Muscle of arm (tissue), 1 donor: ENCODE measurements at regions not wholly inside any gene's neighbourhood (a gene's known extent, or its start where the extent isn't known, plus 50 kb on each side); places are given as distances from the start of the nearest gene placed in this dataset.

ENCODE experiments used
- DNase-seq: peaks from one replicate; pipeline ENCODE4 v3.0.0-alpha.2; 2013

- DNase-seq: no peak
Measured at GRCh38 chr16:6499413-6499812, 833.2 kb upstream of the RBFOX1 start.

- DNase-seq: no peak
Measured at GRCh38 chr16:6498858-6499257, 833.8 kb upstream of the RBFOX1 start.

DNA sequence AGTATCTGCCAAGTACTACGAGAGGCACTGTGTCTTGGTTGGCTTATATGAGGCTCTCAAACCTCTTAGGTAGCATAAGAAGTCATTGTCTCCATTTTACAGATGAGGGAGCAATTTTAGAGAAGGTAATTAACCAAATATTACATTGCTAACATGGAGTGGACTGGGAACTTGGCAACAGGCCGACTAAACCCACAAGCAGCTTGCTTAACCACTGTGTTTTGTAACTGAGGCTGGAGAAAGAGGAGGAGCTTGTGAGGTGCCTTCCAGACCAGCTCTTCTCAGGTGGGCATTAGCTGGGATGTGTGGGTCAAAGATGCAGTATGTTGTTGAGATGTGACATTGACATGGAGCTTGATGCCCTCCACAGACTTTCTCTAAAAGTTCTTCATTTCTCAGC lies 835.6 kb upstream of the RBFOX1 start:
- DNase-seq: no peak

- DNase-seq: no peak
Measured at GRCh38 chr16:6495486-6496210, 837.0 kb upstream of the RBFOX1 start.

DNA sequence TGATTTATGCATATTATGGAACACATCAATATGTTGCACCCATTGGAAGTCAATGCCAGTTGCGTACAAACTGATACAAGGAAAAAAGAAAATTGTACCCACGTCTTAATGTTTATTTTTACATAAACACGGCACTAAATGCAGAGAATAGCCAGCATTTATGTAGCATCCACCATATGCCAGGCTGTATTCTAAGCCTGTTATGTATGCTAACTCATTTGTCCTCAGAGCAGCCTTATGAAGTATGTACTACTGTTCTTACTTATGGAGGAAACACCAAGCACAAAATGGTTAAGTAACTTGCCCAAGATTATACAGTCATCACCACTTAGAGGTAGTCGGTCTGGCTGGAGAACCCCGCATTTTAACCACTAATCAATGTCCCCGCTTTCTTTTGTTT lies 837.9 kb upstream of the RBFOX1 start:
- DNase-seq: no peak

DNA sequence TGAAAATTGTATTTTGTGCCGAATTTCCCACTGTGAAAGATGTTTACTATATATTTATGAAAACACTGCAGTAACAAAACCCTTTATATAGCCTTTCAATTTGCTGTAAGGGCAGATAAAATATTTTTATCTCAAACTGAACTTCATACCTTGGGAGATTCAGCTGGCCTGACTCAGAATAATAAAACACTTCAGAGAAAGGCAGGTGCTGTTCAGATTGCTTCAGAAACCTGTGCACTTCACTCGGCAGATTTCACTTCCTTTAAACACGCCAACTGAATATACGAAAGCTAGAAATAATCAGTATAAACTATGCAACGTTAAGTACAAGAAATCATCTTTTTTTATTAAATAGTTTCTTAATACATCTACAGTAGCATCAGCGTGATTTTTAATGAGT lies 839.1 kb upstream of the RBFOX1 start:
- no peak for DNase-seq

- DNase-seq: no peak
Measured at GRCh38 chr16:6492742-6493141, 839.9 kb upstream of the RBFOX1 start.

DNA sequence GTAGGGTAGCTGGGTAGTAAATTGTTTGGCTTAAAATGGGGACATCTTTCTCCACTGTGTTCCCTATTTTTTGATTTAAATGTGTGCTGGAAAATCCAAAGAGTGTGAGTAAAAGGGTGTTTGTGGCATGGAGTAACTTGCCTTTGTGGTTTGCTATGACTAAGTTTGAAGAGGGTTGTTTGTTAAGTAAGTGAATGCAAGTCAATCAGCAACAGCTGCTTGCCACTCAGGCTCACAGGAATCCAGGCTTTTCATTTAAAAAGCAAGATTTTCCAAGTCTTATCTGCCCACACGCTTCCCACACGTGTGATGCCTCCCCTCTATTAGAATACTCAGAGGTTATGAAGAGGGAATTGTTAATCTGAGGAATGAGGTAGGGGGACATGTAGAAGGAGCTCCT lies 847.7 kb upstream of the RBFOX1 start:
- no peak for DNase-seq

DNA sequence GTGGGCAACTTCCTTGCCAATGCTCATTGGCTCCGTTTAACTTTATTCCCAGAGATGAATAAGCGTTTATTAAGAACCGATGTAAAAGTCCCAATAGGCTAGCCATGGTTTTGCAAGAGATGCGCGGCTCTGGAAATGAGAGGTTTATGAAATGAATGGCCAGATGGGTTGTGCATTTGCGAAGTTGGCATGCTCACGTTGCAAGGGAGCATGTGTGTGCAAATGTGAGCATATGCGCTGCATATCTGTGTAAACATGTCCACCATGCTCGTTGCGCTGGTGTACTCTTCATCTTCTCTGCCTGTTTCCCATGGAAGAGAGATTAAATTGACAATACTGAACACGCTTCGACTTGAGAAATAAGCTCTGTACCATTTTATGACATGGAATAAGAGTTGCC lies 848.6 kb upstream of the RBFOX1 start:
- no peak for DNase-seq

DNA sequence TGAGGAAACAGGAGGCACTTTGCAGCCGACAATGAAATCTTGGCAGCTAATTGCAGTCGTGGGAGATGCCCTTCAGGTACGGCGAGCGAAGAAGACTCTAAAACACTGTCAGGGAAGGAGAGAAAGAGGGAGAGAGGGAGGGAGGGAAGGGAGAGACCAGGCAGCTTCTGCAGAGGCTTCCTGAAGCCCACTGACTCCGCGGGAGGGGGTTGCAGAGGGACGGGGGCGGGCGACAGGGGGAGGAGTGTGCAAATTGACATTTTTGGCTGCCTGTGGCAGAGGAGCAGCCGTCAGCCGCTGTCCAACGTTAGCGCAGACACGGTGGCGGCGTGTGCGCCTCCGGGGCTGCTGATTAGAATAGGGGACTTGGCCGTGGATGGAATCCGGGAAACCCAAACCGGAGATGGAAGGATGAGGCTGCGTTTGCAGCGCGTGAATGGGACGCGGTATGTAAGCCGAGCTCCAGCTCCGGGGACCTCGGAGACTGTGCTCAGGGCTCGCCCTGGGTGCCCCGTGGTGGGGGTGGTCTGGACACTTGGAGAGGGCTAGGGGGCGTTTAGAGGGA lies 849.1 kb upstream of the RBFOX1 start:
- DNase-seq: no peak

DNA sequence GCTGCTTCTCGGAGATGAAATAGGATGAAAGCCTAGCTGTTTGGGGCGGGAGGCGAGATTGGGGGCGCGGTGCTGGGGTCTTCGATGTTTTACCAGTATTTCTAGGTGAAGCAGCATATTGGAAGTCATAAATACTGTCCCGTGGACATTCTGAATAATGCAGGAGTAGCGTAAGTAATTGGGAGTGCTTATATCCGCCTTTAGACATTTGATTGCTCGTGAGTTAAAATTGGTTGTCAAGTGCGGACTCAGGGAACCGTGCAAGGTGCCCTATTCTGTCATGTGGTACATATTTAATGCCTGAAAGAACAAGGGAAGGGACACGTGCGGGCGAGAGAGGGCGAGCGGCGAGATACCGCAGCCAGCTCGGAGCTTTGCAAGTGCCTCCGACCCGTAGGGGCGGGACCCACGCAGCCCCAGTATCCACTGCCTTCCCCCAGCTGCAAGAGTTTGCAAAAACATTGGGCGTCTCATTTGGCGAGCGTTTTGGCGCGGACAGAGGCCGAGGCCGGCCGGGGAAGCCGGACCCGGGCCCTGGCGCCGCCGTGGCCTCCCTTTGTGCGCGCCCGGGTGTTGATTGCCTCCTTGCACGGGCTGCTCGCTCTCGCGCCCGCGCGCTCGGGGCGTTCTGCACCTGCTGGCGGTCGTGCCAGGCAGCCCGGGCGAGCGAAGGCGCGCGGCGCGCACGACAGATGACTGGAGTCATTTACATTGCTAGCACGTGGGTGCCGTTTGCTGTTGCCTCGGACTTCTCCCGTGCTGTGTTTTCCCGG lies 849.8 kb upstream of the RBFOX1 start:
- DNase-seq: no peak

DNA sequence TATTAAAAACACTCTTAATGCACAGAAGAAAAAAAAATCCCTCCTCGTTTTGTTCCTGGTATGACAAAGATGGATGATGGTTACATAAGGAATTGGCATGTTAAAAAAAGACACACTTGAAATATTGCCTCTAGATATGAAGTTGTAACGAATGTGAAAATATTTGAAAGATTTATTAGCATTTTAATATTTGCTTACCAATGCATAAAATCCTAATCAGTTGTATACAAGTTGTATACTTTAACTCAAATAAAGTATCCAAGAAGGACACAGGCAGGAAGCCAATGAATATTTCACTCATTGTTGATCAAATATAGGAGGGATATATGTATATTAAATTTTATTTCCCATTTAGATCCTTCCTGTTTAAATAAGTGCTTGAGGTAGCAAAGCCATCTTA lies 850.8 kb upstream of the RBFOX1 start:
- DNase-seq: no peak

- DNase-seq: no peak
Measured at GRCh38 chr16:6453742-6454141, 878.9 kb upstream of the RBFOX1 start.

GRCh38 chr16:6447021-6447790 lies 885.4 kb upstream of the RBFOX1 start:
- no peak for DNase-seq

DNA sequence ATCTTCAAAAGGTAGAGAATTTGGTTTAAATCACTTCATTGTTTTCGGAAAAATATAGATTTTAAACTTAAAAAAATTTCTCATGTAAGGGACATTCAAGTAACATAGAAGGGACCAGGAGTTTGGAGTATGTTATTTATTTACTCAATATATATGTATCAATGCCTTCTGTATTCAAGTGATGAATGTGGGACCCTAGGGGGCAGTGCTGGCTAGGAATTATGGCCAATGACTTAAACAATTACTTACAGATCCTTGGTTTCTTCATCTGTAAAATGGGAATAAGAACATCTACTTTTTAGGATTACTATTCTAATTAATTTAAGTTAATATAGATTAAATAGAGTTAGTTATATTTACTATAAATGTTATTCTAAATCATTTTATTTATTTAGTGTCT lies 886.3 kb upstream of the RBFOX1 start:
- DNase-seq: no peak

GRCh38 chr16:6439129-6439528 lies 893.5 kb upstream of the RBFOX1 start:
- no peak for DNase-seq

DNA sequence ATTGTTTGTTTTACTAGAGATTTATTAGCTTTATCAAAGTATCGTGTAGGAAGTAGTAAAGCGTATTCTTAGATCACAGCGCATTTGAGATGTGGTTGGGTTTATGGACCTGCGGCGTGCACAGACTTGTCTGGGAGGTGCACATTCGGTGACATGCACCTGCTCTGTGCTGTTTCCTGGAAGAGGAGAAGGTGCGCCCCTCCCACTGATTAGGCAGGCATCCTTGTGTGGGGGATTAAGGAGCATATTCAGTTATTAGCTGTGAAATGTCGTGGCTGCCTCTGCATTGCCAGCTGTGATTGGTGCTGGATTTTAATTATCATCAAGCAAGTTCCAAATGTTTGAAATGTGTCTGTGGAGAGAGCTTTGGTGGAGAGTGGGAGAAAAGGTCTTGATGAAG lies 903.8 kb upstream of the RBFOX1 start:
- DNase-seq: no peak

- DNase-seq: no peak
Measured at GRCh38 chr16:6427621-6428020, 905.0 kb upstream of the RBFOX1 start.

- DNase-seq: no peak
Measured at GRCh38 chr16:6407596-6407995, 925.0 kb upstream of the RBFOX1 start.

GRCh38 chr16:6406028-6406427 lies 926.6 kb upstream of the RBFOX1 start:
- no peak for DNase-seq

- no peak for DNase-seq
Measured at GRCh38 chr16:6382924-6383459, 949.7 kb upstream of the RBFOX1 start.

DNA sequence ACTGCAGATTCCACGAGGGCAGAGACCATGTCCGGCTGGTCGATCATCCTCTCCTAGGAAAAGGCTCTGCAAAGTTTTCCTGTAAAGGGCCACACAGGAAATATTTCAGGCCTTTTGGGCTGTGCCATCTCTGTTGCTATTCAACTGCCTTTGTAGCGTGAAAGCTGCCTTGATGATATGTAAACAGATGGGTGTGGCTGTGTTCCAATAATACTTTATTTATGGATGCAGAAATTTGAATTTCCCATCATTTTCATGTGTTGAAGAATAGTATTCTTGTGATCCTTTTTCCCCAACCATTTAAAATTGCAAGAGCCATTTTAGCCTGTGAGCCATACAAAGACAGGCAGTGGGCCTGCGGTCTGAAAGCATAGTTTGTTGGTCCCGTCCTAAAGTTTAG lies 950.7 kb upstream of the RBFOX1 start:
- DNase-seq: no peak
